A673 (cell line): ENCODE measurements at regions not wholly inside any gene's neighbourhood (a gene's known extent, or its start where the extent isn't known, plus 50 kb on each side); places are given as distances from the start of the nearest gene placed in this dataset.

Experiments used
- BruUV-seq: library from RNA; stranded (reverse); fragments of 400-500 nt; replicated peaks from 2 replicates; lab custom pipeline; 2021; lab: Mats Ljungman, UMichigan
- CTCF ChIA-PET: fragments of 300-600 bp; sonication (Branson Sonifier 250); formaldehyde crosslinking; loops from one replicate; lab custom pipeline; 2022; ENCODE audit warnings: antibody characterized with exemption; lab: Charles Lee
- POLR2A ChIA-PET: fragments of 300-600 bp; sonication (Branson Sonifier 250); formaldehyde crosslinking; loops from one replicate; lab custom pipeline; 2022; ENCODE audit warnings: antibody characterized with exemption; ENCODE audit not compliant: low non-redundant PET; lab: Charles Lee
- DNase-seq: peaks from one replicate; pipeline ENCODE4 v3.0.0-alpha.2; 2015; ENCODE audit warnings: low spot score
- H3K27ac ChIP-seq: fragments of 200-600 bp; sonication (generic); 2 replicates; pipeline ENCODE4 v1.5.1; 2016; ENCODE audit warnings: mixed run types, low read depth, mild to moderate bottlenecking, mixed read lengths, antibody characterized with exemption, low read length; ENCODE audit not compliant: poor library complexity, severe bottlenecking
- H3K27me3 ChIP-seq: fragments of 200-600 bp; sonication (generic); replicated peaks from 2 replicates; pipeline ENCODE4 v1.6.1; 2017; ENCODE audit warnings: mixed run types, low read depth, mild to moderate bottlenecking, mixed read lengths, antibody characterized with exemption, low read length; ENCODE audit not compliant: insufficient read depth, poor library complexity
- H3K36me3 ChIP-seq: fragments of 200-600 bp; sonication (generic); 2 replicates; pipeline ENCODE4 v1.6.1; 2016; ENCODE audit warnings: mixed run types, mild to moderate bottlenecking, mixed read lengths, antibody characterized with exemption, low read length; ENCODE audit not compliant: insufficient read depth, poor library complexity, severe bottlenecking
- H3K4me1 ChIP-seq: fragments of 200-600 bp; sonication (generic); 2 replicates; pipeline ENCODE4 v1.6.1; 2017; ENCODE audit warnings: mixed run types, mild to moderate bottlenecking, mixed read lengths, antibody characterized with exemption, low read length; ENCODE audit not compliant: insufficient read depth, poor library complexity, severe bottlenecking
- H3K4me3 ChIP-seq: fragments of 200-600 bp; sonication (generic); 2 replicates; pipeline ENCODE4 v1.5.1; 2016; ENCODE audit warnings: low read depth, mixed run types, mild to moderate bottlenecking, mixed read lengths, low read length; ENCODE audit not compliant: poor library complexity, severe bottlenecking
- H3K9me3 ChIP-seq: fragments of 200-600 bp; sonication (generic); 2 replicates; pipeline ENCODE4 v1.6.1; 2016; ENCODE audit warnings: mixed run types, low read depth, mild to moderate bottlenecking, mixed read lengths, antibody characterized with exemption, low read length; ENCODE audit not compliant: poor library complexity, severe bottlenecking
- CTCF ChIP-seq: fragments of 300-800, 200-600 bp; sonication (generic); conservative IDR thresholded peaks from 2 replicates; pipeline ENCODE4 v1.5.1; 2017; ENCODE audit warnings: low read depth, mild to moderate bottlenecking, antibody characterized with exemption, low read length, moderate library complexity, mixed read lengths
- EZH2 ChIP-seq: fragments of 200-600 bp; sonication (generic); IDR thresholded peaks from 2 replicates; pipeline ENCODE4 v1.6.1; 2017; ENCODE audit warnings: borderline replicate concordance, low read depth, mild to moderate bottlenecking, mixed read lengths, antibody characterized with exemption, low read length; ENCODE audit not compliant: poor library complexity, severe bottlenecking
- intact Hi-C: fragments of 100-400 bp; cut with micrococcal nuclease; formaldehyde crosslinking; loops from one replicate; pipeline ENCODE4 v1.10.0; 2022; ENCODE audit not compliant: unreplicated experiment

- CTCF ChIA-PET: no interaction called here
- POLR2A ChIA-PET: interaction anchor here (0.6 kb wide), 1 partner anchor 44 kb away, joined by 11 read pairs; no protein-coding TSS in a partner anchor
These were observed 131.6 kb downstream of the BCOR start for GRCh38 chrX:39966176-39966575.

DNA sequence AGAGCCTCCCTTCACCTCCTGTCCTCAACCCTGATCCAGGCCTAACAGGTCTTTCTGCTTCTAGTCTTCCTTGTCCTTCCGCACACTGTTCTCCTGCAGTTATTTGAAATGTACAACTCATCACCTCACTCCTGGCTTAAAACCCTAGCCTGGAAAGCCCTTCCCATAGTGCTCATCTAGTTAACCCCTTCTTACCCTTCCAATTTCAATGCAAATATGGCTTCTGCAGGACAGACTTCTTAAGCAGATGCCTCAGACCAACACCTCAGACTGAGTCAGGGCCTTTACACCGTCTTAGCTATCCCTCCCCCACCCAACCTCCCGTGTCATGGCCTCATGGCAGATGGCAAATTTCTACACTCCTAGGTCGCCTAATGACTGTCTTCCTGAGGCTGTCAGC, 130.4 kb downstream of the BCOR start:
- Histone ChIP-seq H3K9me3 (no peaks in the 10 kb centered on the region), H3K4me1 (no peaks in the 10 kb centered on the region), H3K27me3 (no peaks in the 10 kb centered on the region), H3K27ac (no peak overlapping the region), H3K36me3 (no peaks in the 10 kb centered on the region), H3K4me3 (no peak overlapping the region)
- CTCF ChIA-PET: no interaction called here
- DNase-seq: no peak
- no TSS peak for BruUV-seq
- POLR2A ChIA-PET: no interaction called here
- intact Hi-C loops: no loop called here
- no peak for TF ChIP-seq EZH2
- no peak for TF ChIP-seq CTCF

More at GRCh38 chrX:39966176-39966575, 131.6 kb downstream of the BCOR start:
- H3K36me3 ChIP-seq: no peaks in the 10 kb centered on the region
- TF ChIP-seq CTCF: no peak
- TF ChIP-seq EZH2: no peak
- H3K4me1 ChIP-seq: no peaks in the 10 kb centered on the region
- no peak overlapping the region for H3K4me3 ChIP-seq
- H3K27ac ChIP-seq: no peak overlapping the region
- no TSS peak for BruUV-seq
- no peaks in the 10 kb centered on the region for H3K27me3 ChIP-seq
- intact Hi-C loops: no loop called here
- H3K9me3 ChIP-seq: no peaks in the 10 kb centered on the region
- DNase-seq: no peak

GRCh38 chrX:39969099-39969818, 128.5 kb downstream of the BCOR start:
- POLR2A ChIA-PET: no interaction called here
- peak; percentile 56 for DNase-seq

More at GRCh38 chrX:39969099-39969818, 128.5 kb downstream of the BCOR start:
- CTCF ChIA-PET: no interaction called here
- Histone ChIP-seq H3K36me3 (no peaks in the 10 kb centered on the region), H3K4me3 (no peak overlapping the region), H3K9me3 (no peaks in the 10 kb centered on the region), H3K4me1 (no peaks in the 10 kb centered on the region), H3K27ac (no peak overlapping the region), H3K27me3 (no peaks in the 10 kb centered on the region)
- intact Hi-C loops: no loop called here
- TF ChIP-seq CTCF (no peak), EZH2 (no peak)
- no TSS peak for BruUV-seq
